GM23338 (cell line): ENCODE measurements at regions not wholly inside any gene's neighbourhood (a gene's known extent, or its start where the extent isn't known, plus 50 kb on each side); places are given as distances from the start of the nearest gene placed in this dataset.

Source experiments
- EZH2phosphoT487 ChIP-seq: fragments of 200-600 bp; sonication (generic); IDR thresholded peaks from one replicate; pipeline ENCODE4 v1.8.1; 2018; ENCODE audit warnings: antibody characterized with exemption; ENCODE audit not compliant: unreplicated experiment
- NANOG ChIP-seq: IDR thresholded peaks from 2 replicates; pipeline ENCODE4 v1.6.1; 2016; ENCODE audit warnings: antibody characterized with exemption, borderline replicate concordance
- POLR2AphosphoS5 ChIP-seq: IDR thresholded peaks from 2 replicates; pipeline ENCODE4 v1.6.1; 2016; ENCODE audit warnings: antibody characterized with exemption, low read depth
- TF ChIP-seq, protein P1 (sequence below): fragments of 250-450 bp; sonication (Bioruptor Pico); IDR thresholded peaks from 2 replicates; pipeline ENCODE4 v1.5.0; 2020; ENCODE audit warnings: mild to moderate bottlenecking, moderate library complexity
- TF ChIP-seq, protein P2 (sequence below): IDR thresholded peaks from 2 replicates; pipeline ENCODE4 v1.6.1; 2016; ENCODE audit warnings: antibody characterized with exemption
- TF ChIP-seq, protein P3 (sequence below), 2 experiments: fragments of 200-600 bp in 1 of 2; sonication (generic) in 1 of 2; conservative IDR thresholded peaks; 2 replicates each; pipeline versions ENCODE4 v1.5.1 to v1.6.1; 2016 to 2017; ENCODE audit warnings: antibody characterized with exemption in 2 of 2, low read depth in 2 of 2, mild to moderate bottlenecking in 2 of 2, moderate library complexity in 1 of 2

DNA sequence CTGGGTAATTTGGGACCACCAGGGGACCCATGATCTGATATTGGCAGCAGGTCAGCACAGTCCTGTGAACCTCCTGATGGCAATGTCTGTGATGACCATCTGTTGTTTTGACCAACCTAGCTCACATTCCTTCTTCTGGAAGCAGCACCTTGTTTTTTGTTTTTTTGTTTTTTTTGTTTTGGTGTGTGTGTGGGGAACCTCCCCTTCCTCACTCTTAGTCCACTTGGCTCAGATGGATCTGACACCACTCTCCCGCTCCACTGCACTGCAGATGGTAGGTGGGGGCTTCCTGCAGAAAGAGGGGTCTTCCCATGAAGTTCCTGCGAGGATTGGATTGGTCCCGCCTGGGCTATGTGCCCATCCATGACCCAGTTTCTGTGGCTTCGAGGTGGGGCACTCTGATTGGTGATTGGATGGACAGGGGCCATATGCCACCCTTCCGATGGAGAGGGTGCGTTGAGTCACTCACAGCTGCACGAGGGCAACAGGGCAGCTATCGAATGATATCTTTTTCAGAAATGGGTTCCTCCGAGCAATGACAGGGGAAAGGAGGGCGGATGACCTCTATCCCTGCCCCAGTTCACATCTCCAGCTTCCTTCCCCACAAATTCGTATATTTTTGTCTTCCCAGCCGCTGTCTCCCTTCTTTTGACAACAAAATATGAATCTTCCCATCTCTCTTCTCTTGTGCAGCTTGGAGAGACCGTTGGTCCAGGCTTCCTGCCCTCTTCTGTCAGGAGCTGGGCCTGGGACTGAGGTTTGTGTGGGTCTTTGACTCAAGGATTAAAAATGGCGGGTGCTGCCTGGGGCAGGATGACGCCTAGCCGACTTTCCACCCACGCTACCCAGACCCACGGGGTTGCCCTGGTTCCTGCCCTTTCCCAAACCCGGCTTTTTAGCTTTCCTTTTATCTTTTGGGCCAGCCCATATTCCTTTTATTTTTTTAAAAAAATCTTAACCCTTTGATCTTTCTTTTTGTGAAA, 132.1 kb upstream of the KCNG1 start (continued):
- TF ChIP-seq, protein P1, sequence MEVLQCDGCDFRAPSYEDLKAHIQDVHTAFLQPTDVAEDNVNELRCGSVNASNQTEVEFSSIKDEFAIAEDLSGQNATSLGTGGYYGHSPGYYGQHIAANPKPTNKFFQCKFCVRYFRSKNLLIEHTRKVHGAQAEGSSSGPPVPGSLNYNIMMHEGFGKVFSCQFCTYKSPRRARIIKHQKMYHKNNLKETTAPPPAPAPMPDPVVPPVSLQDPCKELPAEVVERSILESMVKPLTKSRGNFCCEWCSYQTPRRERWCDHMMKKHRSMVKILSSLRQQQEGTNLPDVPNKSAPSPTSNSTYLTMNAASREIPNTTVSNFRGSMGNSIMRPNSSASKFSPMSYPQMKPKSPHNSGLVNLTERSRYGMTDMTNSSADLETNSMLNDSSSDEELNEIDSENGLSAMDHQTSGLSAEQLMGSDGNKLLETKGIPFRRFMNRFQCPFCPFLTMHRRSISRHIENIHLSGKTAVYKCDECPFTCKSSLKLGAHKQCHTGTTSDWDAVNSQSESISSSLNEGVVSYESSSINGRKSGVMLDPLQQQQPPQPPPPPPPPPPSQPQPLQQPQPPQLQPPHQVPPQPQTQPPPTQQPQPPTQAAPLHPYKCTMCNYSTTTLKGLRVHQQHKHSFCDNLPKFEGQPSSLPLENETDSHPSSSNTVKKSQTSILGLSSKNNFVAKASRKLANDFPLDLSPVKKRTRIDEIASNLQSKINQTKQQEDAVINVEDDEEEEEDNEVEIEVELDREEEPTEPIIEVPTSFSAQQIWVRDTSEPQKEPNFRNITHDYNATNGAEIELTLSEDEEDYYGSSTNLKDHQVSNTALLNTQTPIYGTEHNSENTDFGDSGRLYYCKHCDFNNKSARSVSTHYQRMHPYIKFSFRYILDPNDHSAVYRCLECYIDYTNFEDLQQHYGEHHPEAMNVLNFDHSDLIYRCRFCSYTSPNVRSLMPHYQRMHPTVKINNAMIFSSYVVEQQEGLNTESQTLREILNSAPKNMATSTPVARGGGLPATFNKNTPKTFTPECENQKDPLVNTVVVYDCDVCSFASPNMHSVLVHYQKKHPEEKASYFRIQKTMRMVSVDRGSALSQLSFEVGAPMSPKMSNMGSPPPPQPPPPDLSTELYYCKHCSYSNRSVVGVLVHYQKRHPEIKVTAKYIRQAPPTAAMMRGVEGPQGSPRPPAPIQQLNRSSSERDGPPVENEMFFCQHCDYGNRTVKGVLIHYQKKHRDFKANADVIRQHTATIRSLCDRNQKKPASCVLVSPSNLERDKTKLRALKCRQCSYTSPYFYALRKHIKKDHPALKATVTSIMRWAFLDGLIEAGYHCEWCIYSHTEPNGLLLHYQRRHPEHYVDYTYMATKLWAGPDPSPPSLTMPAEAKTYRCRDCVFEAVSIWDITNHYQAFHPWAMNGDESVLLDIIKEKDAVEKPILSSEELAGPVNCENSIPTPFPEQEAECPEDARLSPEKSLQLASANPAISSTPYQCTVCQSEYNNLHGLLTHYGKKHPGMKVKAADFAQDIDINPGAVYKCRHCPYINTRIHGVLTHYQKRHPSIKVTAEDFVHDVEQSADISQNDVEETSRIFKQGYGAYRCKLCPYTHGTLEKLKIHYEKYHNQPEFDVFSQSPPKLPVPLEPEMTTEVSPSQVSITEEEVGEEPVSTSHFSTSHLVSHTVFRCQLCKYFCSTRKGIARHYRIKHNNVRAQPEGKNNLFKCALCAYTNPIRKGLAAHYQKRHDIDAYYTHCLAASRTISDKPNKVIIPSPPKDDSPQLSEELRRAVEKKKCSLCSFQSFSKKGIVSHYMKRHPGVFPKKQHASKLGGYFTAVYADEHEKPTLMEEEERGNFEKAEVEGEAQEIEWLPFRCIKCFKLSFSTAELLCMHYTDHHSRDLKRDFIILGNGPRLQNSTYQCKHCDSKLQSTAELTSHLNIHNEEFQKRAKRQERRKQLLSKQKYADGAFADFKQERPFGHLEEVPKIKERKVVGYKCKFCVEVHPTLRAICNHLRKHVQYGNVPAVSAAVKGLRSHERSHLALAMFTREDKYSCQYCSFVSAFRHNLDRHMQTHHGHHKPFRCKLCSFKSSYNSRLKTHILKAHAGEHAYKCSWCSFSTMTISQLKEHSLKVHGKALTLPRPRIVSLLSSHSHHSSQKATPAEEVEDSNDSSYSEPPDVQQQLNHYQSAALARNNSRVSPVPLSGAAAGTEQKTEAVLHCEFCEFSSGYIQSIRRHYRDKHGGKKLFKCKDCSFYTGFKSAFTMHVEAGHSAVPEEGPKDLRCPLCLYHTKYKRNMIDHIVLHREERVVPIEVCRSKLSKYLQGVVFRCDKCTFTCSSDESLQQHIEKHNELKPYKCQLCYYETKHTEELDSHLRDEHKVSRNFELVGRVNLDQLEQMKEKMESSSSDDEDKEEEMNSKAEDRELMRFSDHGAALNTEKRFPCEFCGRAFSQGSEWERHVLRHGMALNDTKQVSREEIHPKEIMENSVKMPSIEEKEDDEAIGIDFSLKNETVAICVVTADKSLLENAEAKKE = no peak
- TF ChIP-seq EZH2phosphoT487 (no peak), POLR2AphosphoS5 (no peak), NANOG (no peak)
- TF ChIP-seq, protein P2, sequence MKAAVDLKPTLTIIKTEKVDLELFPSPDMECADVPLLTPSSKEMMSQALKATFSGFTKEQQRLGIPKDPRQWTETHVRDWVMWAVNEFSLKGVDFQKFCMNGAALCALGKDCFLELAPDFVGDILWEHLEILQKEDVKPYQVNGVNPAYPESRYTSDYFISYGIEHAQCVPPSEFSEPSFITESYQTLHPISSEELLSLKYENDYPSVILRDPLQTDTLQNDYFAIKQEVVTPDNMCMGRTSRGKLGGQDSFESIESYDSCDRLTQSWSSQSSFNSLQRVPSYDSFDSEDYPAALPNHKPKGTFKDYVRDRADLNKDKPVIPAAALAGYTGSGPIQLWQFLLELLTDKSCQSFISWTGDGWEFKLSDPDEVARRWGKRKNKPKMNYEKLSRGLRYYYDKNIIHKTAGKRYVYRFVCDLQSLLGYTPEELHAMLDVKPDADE = no peak
- TF ChIP-seq, protein P3, sequence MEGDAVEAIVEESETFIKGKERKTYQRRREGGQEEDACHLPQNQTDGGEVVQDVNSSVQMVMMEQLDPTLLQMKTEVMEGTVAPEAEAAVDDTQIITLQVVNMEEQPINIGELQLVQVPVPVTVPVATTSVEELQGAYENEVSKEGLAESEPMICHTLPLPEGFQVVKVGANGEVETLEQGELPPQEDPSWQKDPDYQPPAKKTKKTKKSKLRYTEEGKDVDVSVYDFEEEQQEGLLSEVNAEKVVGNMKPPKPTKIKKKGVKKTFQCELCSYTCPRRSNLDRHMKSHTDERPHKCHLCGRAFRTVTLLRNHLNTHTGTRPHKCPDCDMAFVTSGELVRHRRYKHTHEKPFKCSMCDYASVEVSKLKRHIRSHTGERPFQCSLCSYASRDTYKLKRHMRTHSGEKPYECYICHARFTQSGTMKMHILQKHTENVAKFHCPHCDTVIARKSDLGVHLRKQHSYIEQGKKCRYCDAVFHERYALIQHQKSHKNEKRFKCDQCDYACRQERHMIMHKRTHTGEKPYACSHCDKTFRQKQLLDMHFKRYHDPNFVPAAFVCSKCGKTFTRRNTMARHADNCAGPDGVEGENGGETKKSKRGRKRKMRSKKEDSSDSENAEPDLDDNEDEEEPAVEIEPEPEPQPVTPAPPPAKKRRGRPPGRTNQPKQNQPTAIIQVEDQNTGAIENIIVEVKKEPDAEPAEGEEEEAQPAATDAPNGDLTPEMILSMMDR (conservative IDR thresholded peaks at IDR 0.05; ENCODE audit: low read depth in 2 of 2) = no peak
